ENCODE measurements at regions not wholly inside any gene's neighbourhood (a gene's known extent, or its start where the extent isn't known, plus 50 kb on each side); places are given as distances from the start of the nearest gene placed in this dataset.

DNA sequence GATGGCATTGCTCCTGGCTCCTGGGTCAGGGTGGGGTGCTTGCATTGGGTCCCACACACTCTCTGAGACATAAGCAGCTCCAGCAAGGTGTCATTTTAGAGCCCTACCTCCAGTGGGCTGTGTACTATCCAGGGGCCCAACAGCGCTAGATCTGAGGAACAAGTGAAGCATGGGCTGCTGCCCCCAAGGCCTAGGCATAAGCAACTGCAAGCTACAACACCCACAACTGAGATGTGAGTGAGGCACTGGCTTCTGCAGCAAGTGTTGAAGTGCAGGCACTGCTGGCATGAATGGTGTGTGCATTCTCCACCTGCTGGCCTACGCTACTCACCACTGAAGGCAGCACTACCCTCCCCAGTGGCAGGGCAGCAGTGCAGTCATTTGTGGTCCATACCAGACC, 81.0 kb upstream of the STK39 start:
- TF ChIP-seq, protein P1, sequence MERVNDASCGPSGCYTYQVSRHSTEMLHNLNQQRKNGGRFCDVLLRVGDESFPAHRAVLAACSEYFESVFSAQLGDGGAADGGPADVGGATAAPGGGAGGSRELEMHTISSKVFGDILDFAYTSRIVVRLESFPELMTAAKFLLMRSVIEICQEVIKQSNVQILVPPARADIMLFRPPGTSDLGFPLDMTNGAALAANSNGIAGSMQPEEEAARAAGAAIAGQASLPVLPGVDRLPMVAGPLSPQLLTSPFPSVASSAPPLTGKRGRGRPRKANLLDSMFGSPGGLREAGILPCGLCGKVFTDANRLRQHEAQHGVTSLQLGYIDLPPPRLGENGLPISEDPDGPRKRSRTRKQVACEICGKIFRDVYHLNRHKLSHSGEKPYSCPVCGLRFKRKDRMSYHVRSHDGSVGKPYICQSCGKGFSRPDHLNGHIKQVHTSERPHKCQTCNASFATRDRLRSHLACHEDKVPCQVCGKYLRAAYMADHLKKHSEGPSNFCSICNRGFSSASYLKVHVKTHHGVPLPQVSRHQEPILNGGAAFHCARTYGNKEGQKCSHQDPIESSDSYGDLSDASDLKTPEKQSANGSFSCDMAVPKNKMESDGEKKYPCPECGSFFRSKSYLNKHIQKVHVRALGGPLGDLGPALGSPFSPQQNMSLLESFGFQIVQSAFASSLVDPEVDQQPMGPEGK (CRISPR knock-in tag; IDR thresholded peaks at IDR 0.05; ENCODE audit: borderline replicate concordance) = no peak
- TF ChIP-seq ARNTL (CRISPR knock-in tag; IDR thresholded peaks at IDR 0.05; ENCODE audit: borderline replicate concordance, low read depth) = no peak
- no peak for TF ChIP-seq TOX (CRISPR knock-in tag; IDR thresholded peaks at IDR 0.05; ENCODE audit: borderline replicate concordance)
- TF ChIP-seq RARB (CRISPR knock-in tag; IDR thresholded peaks at IDR 0.05) = no peak
- TF ChIP-seq, protein P2, sequence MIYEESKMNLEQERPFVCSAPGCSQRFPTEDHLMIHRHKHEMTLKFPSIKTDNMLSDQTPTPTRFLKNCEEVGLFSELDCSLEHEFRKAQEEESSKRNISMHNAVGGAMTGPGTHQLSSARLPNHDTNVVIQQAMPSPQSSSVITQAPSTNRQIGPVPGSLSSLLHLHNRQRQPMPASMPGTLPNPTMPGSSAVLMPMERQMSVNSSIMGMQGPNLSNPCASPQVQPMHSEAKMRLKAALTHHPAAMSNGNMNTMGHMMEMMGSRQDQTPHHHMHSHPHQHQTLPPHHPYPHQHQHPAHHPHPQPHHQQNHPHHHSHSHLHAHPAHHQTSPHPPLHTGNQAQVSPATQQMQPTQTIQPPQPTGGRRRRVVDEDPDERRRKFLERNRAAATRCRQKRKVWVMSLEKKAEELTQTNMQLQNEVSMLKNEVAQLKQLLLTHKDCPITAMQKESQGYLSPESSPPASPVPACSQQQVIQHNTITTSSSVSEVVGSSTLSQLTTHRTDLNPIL (CRISPR knock-in tag; IDR thresholded peaks at IDR 0.05; ENCODE audit: low read depth) = no peak
- TF ChIP-seq ISL1 (CRISPR knock-in tag; IDR thresholded peaks at IDR 0.05) = no peak
- TF ChIP-seq ZFP3 (CRISPR knock-in tag; IDR thresholded peaks at IDR 0.05) = no peak
- TF ChIP-seq, protein P3, sequence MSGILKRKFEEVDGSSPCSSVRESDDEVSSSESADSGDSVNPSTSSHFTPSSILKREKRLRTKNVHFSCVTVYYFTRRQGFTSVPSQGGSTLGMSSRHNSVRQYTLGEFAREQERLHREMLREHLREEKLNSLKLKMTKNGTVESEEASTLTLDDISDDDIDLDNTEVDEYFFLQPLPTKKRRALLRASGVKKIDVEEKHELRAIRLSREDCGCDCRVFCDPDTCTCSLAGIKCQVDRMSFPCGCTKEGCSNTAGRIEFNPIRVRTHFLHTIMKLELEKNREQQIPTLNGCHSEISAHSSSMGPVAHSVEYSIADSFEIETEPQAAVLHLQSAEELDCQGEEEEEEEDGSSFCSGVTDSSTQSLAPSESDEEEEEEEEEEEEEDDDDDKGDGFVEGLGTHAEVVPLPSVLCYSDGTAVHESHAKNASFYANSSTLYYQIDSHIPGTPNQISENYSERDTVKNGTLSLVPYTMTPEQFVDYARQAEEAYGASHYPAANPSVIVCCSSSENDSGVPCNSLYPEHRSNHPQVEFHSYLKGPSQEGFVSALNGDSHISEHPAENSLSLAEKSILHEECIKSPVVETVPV (CRISPR knock-in tag; IDR thresholded peaks at IDR 0.05) = no peak
- TF ChIP-seq, protein P4, sequence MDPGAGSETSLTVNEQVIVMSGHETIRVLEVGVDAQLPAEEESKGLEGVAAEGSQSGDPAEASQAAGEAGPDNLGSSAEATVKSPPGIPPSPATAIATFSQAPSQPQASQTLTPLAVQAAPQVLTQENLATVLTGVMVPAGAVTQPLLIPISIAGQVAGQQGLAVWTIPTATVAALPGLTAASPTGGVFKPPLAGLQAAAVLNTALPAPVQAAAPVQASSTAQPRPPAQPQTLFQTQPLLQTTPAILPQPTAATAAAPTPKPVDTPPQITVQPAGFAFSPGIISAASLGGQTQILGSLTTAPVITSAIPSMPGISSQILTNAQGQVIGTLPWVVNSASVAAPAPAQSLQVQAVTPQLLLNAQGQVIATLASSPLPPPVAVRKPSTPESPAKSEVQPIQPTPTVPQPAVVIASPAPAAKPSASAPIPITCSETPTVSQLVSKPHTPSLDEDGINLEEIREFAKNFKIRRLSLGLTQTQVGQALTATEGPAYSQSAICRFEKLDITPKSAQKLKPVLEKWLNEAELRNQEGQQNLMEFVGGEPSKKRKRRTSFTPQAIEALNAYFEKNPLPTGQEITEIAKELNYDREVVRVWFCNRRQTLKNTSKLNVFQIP (CRISPR knock-in tag; IDR thresholded peaks at IDR 0.05; ENCODE audit: borderline replicate concordance, low read depth) = no peak
- no peak for TF ChIP-seq BACH2 (CRISPR knock-in tag; IDR thresholded peaks at IDR 0.05; ENCODE audit: borderline replicate concordance)
- no peak for TF ChIP-seq CSDC2 (CRISPR knock-in tag; IDR thresholded peaks at IDR 0.05)
- no peak for TF ChIP-seq ZNF565 (CRISPR knock-in tag; conservative IDR thresholded peaks at IDR 0.05; ENCODE audit: low read depth)
- TF ChIP-seq PPARA (CRISPR knock-in tag; IDR thresholded peaks at IDR 0.05; ENCODE audit: borderline replicate concordance) = no peak
- no peak for TF ChIP-seq ZC3H10 (CRISPR knock-in tag; IDR thresholded peaks at IDR 0.05)
